ENCODE measurements at regions not wholly inside any gene's neighbourhood (a gene's known extent, or its start where the extent isn't known, plus 50 kb on each side); places are given as distances from the start of the nearest gene placed in this dataset.

GRCh38 chr1:216905781-216906180 lies 182.6 kb upstream of the ESRRG start:
- TF ChIP-seq, protein P1, sequence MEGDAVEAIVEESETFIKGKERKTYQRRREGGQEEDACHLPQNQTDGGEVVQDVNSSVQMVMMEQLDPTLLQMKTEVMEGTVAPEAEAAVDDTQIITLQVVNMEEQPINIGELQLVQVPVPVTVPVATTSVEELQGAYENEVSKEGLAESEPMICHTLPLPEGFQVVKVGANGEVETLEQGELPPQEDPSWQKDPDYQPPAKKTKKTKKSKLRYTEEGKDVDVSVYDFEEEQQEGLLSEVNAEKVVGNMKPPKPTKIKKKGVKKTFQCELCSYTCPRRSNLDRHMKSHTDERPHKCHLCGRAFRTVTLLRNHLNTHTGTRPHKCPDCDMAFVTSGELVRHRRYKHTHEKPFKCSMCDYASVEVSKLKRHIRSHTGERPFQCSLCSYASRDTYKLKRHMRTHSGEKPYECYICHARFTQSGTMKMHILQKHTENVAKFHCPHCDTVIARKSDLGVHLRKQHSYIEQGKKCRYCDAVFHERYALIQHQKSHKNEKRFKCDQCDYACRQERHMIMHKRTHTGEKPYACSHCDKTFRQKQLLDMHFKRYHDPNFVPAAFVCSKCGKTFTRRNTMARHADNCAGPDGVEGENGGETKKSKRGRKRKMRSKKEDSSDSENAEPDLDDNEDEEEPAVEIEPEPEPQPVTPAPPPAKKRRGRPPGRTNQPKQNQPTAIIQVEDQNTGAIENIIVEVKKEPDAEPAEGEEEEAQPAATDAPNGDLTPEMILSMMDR (IDR thresholded peaks at IDR 0.05), result no peak
- TF ChIP-seq POLR2A (IDR thresholded peaks at IDR 0.05), result no peak
